PC-9 (cell line): ENCODE measurements at regions not wholly inside any gene's neighbourhood (a gene's known extent, or its start where the extent isn't known, plus 50 kb on each side); places are given as distances from the start of the nearest gene placed in this dataset.

Experiments
- BruUV-seq: library from RNA; stranded (reverse); fragments of 400-500 nt; replicated peaks from 2 replicates; lab custom pipeline; 2021; lab: Mats Ljungman, UMichigan
- CTCF ChIA-PET: fragments of 300-600 bp; sonication (Branson Sonifier 250); formaldehyde crosslinking; loops from one replicate; lab custom pipeline; 2022; ENCODE audit warnings: antibody characterized with exemption; lab: Charles Lee
- POLR2A ChIA-PET: fragments of 300-600 bp; sonication (Branson Sonifier 250); formaldehyde crosslinking; loops from one replicate; lab custom pipeline; 2022; ENCODE audit warnings: antibody characterized with exemption; ENCODE audit not compliant: unreplicated experiment; lab: Charles Lee
- DNase-seq, 2 experiments: peaks; one replicate each; pipeline versions ENCODE4 v3.0.0 to v3.0.0-alpha.2; 2015 to 2022; ENCODE audit warnings: mixed read lengths in 1 of 2
- H2AFZ ChIP-seq: fragments of 200-600 bp; sonication (generic); 2 replicates; pipeline ENCODE4 v1.8.1; 2017; ENCODE audit warnings: antibody characterized with exemption
- H3F3A ChIP-seq: fragments of 200-600 bp; sonication (generic); 2 replicates; pipeline ENCODE4 v1.8.1; 2017; ENCODE audit warnings: antibody characterized with exemption, mild to moderate bottlenecking, low read depth; ENCODE audit not compliant: insufficient read depth
- H3K27ac ChIP-seq: fragments of 200-600 bp; sonication (generic); 2 replicates; pipeline ENCODE4 v1.6.1; 2016; ENCODE audit warnings: mixed run types
- H3K27me3 ChIP-seq: fragments of 200-600 bp; sonication (generic); 2 replicates; pipeline ENCODE4 v1.6.1; 2016; ENCODE audit warnings: low read depth, mixed run types; ENCODE audit not compliant: insufficient read depth
- H3K36me3 ChIP-seq: fragments of 200-600 bp; sonication (generic); 2 replicates; pipeline ENCODE4 v1.6.1; 2016; ENCODE audit warnings: low read depth, mixed run types
- H3K4me1 ChIP-seq: fragments of 200-600 bp; sonication (generic); replicated peaks from 2 replicates; pipeline ENCODE4 v1.6.1; 2016; ENCODE audit warnings: mixed run types; ENCODE audit not compliant: insufficient read depth
- H3K4me2 ChIP-seq: fragments of 200-600 bp; sonication (generic); 2 replicates; pipeline ENCODE4 v1.6.1; 2017; ENCODE audit warnings: mixed run types
- H3K4me3 ChIP-seq: fragments of 200-600 bp; sonication (generic); 2 replicates; pipeline ENCODE4 v1.6.1; 2016; ENCODE audit warnings: mixed run types
- H3K79me2 ChIP-seq: fragments of 200-600 bp; sonication (generic); 2 replicates; pipeline ENCODE4 v1.6.1; 2017; ENCODE audit warnings: low read depth, mixed run types
- H3K9me2 ChIP-seq: fragments of 200-600 bp; sonication (generic); 2 replicates; pipeline ENCODE4 v1.8.1; 2017; ENCODE audit warnings: mild to moderate bottlenecking; ENCODE audit not compliant: insufficient read depth
- H3K9me3 ChIP-seq: fragments of 200-600 bp; sonication (generic); 2 replicates; pipeline ENCODE4 v1.8.1; 2016; ENCODE audit warnings: low read depth; ENCODE audit not compliant: insufficient read depth
- H4K20me1 ChIP-seq: fragments of 200-600 bp; sonication (generic); 2 replicates; pipeline ENCODE4 v1.8.1; 2017; ENCODE audit not compliant: insufficient read depth
- CTCF ChIP-seq: fragments of 200-600 bp; sonication (generic); conservative IDR thresholded peaks from 2 replicates; pipeline ENCODE4 v1.6.1; 2017; ENCODE audit warnings: mixed run types, antibody characterized with exemption, mild to moderate bottlenecking, moderate library complexity
- EZH2 ChIP-seq: fragments of 200-600 bp; sonication (generic); IDR thresholded peaks from 2 replicates; pipeline ENCODE4 v1.8.0; 2017; ENCODE audit warnings: antibody characterized with exemption, low read depth
- intact Hi-C: fragments of 100-400 bp; cut with micrococcal nuclease; formaldehyde crosslinking; loops from one replicate; pipeline ENCODE4 v1.10.0; 2022; ENCODE audit not compliant: unreplicated experiment

GRCh38 chr5:101679816-101680215, 616.3 kb downstream of the SLCO4C1 start:
- H3K4me1 ChIP-seq: no peaks in the 10 kb centered on the region
- TF ChIP-seq EZH2 (no peak), CTCF (no peak)
- no peak overlapping the region for H2AFZ ChIP-seq
- no peaks in the 10 kb centered on the region for H3F3A ChIP-seq
- H3K36me3 ChIP-seq: no peaks in the 10 kb centered on the region
- no peaks in the 10 kb centered on the region for H3K9me3 ChIP-seq
- CTCF ChIA-PET: interaction anchor here (0.6 to 0.7 kb wide), 2 partner anchors 19 to 290 kb away, joined by 3 to 4 read pairs; no protein-coding TSS in a partner anchor
- POLR2A ChIA-PET: no interaction called here
- no TSS peak for BruUV-seq
- intact Hi-C loops: loop anchor here (5.0 kb wide), 1 partner anchor 1203 kb away; no protein-coding TSS in a partner anchor
- no peak overlapping the region for H3K27ac ChIP-seq
- DNase-seq: no peak
- no peaks in the 10 kb centered on the region for H3K79me2 ChIP-seq
- H3K27me3 ChIP-seq: no peaks in the 10 kb centered on the region
- H3K4me2 ChIP-seq: no peak overlapping the region
- H3K9me2 ChIP-seq: no peaks in the 10 kb centered on the region
- H3K4me3 ChIP-seq: no peak overlapping the region
- no peaks in the 10 kb centered on the region for H4K20me1 ChIP-seq

- no peak overlapping the region for H3K4me3 ChIP-seq
- H2AFZ ChIP-seq: 0 out of 2 replicates have a peak overlapping the region, but pooled peaks have one; percentile 40
- no peaks in the 10 kb centered on the region for H3K4me1 ChIP-seq
- peak overlapping the region; percentile 41 for H3K4me2 ChIP-seq
- TF ChIP-seq EZH2 (no peak), CTCF (peak; percentile 86)
- H3F3A ChIP-seq: no peaks in the 10 kb centered on the region
- no peaks in the 10 kb centered on the region for H4K20me1 ChIP-seq
- ChIA-PET CTCF (interaction anchor here (0.6 kb wide), 2 partner anchors 15 to 219 kb away, joined by 3 read pairs; no protein-coding TSS in a partner anchor), POLR2A (no interaction called here)
- peak; percentile 39 to 48 for DNase-seq
- no peak overlapping the region for H3K27ac ChIP-seq
- no peaks in the 10 kb centered on the region for H3K9me2 ChIP-seq
- no peaks in the 10 kb centered on the region for H3K9me3 ChIP-seq
- no peaks in the 10 kb centered on the region for H3K27me3 ChIP-seq
- H3K36me3 ChIP-seq: no peaks in the 10 kb centered on the region
- H3K79me2 ChIP-seq: no peaks in the 10 kb centered on the region
- BruUV-seq: no TSS peak
- intact Hi-C loops: loop anchor here (5.0 kb wide), 1 partner anchor 1201 kb away; no protein-coding TSS in a partner anchor
These were observed 617.4 kb downstream of the SLCO4C1 start for GRCh38 chr5:101678481-101679193.

- Histone ChIP-seq H3K27me3 (no peaks in the 10 kb centered on the region), H3K4me1 (no peaks in the 10 kb centered on the region), H3K9me2 (no peaks in the 10 kb centered on the region), H3K79me2 (no peaks in the 10 kb centered on the region), H4K20me1 (no peaks in the 10 kb centered on the region), H3F3A (no peaks in the 10 kb centered on the region), H3K27ac (no peak overlapping the region), H3K36me3 (no peaks in the 10 kb centered on the region), H3K4me3 (no peak overlapping the region), H2AFZ (no peak overlapping the region), H3K4me2 (no peak overlapping the region), H3K9me3 (no peaks in the 10 kb centered on the region)
- intact Hi-C loops: loop anchor here (5.0 kb wide), 1 partner anchor 1201 kb away; no protein-coding TSS in a partner anchor
- no peak for DNase-seq
- CTCF ChIA-PET: interaction anchor here (0.6 kb wide), 2 partner anchors 14 to 218 kb away, joined by 3 read pairs; no protein-coding TSS in a partner anchor
- no TSS peak for BruUV-seq
- no peak for TF ChIP-seq CTCF
- no peak for TF ChIP-seq EZH2
- POLR2A ChIA-PET: no interaction called here
These were observed 618.1 kb downstream of the SLCO4C1 start for GRCh38 chr5:101677961-101678360.
